ENCODE measurements at regions not wholly inside any gene's neighbourhood (a gene's known extent, or its start where the extent isn't known, plus 50 kb on each side); places are given as distances from the start of the nearest gene placed in this dataset.
A peak's percentile ranks its signal among the peaks of the same experiment; 100 is the strongest.

DNA sequence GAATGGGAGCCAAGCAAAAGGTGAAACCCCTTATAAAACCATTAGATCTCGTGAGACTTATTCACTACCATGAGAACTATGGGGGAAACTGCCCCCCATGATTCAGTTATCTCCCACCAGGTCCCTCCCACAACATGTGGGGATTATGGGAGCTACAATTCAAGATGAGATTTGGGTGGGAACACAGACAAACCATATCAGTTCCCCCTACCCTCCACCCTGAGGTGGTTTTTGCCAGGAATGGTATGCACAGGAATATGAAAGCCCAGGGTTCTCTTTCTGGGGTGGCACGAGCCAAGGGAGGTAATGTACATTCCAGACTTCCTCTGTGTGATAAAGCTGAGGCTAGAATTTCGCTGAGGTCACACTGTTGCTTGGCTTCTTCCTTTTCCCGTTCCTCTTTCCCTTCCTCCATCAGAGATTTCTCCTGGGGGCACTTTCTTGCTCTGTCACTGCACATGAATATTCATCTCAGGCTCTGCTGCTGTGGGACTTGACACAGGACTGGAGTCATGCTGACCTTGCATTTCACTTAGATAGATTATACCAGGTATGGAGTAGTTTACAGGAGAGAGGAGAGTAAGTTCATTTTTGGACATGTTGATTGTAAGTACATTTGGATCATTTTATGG, 347.0 kb upstream of the MTPN start:
- Histone ChIP-seq H4K91ac (replicated peaks; ENCODE audit: insufficient read length, low read length) (no peak overlapping the region), H4K5ac (ENCODE audit: insufficient read length, low read depth, low read length) (no peak overlapping the region), H2BK120ac (replicated peaks; ENCODE audit: low read depth, low read length) (no peak overlapping the region), H2BK5ac (ENCODE audit: low read depth, low read length) (no peak overlapping the region), H3K23ac (ENCODE audit: insufficient read length) (no peak overlapping the region), H3K9ac (replicated peaks in 1 of 4; ENCODE audit: extremely low read depth in 1 of 4, low read depth in 3 of 4, low read length in 3 of 4) (no peak overlapping the region), H3K27ac (ENCODE audit: low read depth, low read length) (no peak overlapping the region), H3K56ac (replicated peaks; ENCODE audit: insufficient read length, low read depth, low read length) (no peak overlapping the region), H4K20me1 (replicated peaks in 1 of 2; ENCODE audit: control insufficient read depth in 1 of 2, insufficient read depth in 2 of 2, low read length in 2 of 2) (peaks cover 0 to 1% of the 10 kb centered on the region in 2 experiments), H3K4me2 (ENCODE audit: insufficient read depth in 1 of 2, low read depth in 2 of 2, low read length in 2 of 2) (no peak overlapping the region), H3K4me3 (ENCODE audit: extremely low read depth in 1 of 4, insufficient read depth in 2 of 4, low read depth in 3 of 4, low read length in 4 of 4) (no peak overlapping the region), H3K79me2 (ENCODE audit: control insufficient read depth in 1 of 2, insufficient read depth in 2 of 2, low read length in 2 of 2) (no peaks in the 10 kb centered on the region), H3K4ac (replicated peaks; ENCODE audit: insufficient read length, low read depth, low read length) (no peak overlapping the region), H3K14ac (ENCODE audit: insufficient read length) (peak overlapping the region; percentile 23), H4K8ac (ENCODE audit: extremely low read depth, insufficient read depth, low read length) (no peak overlapping the region), H3K4me1 (replicated peaks in 1 of 4; ENCODE audit: control insufficient read depth in 3 of 4, insufficient read depth in 4 of 4, low read length in 3 of 4) (no peaks in the 10 kb centered on the region), H3K36me3 (ENCODE audit: control insufficient read depth in 2 of 4, insufficient read depth in 4 of 4, low read length in 3 of 4) (no peaks in the 10 kb centered on the region), H3K23me2 (ENCODE audit: low read depth, low read length) (no peaks in the 10 kb centered on the region), H2BK15ac (ENCODE audit: low read length) (no peak overlapping the region), H2BK20ac (ENCODE audit: low read length) (no peak overlapping the region), H2AFZ (ENCODE audit: low read length) (no peak overlapping the region), H3K9me3 (ENCODE audit: insufficient read depth in 2 of 2, low read depth in 1 of 2, low read length in 1 of 2) (no peaks in the 10 kb centered on the region), H3K79me1 (ENCODE audit: low read depth, low read length) (no peaks in the 10 kb centered on the region), H2BK12ac (ENCODE audit: low read depth, low read length) (no peak overlapping the region), H3K27me3 (replicated peaks in 1 of 4; ENCODE audit: control insufficient read depth in 3 of 4, extremely low read depth in 1 of 4, insufficient read depth in 3 of 4, low read length in 3 of 4) (no peaks in the 10 kb centered on the region), H2AK5ac (ENCODE audit: low read depth, low read length) (no peak overlapping the region), H3K18ac (ENCODE audit: extremely low read depth, low read length) (no peak overlapping the region)
- WGBS, 2 experiments (ENCODE audit: extremely low coverage in 1 of 2, insufficient coverage in 1 of 2, insufficient read length in 1 of 2, insufficient replicate concordance in 2 of 2, low coverage in 1 of 2, low lambda C conversion rate in 2 of 2, missing lambda C conversion rate in 1 of 2), result 87% methylated on average over 4 of the region's 4 CpGs; no CpG with 5 or more reads in 1 of the 2 experiments
- no peak for DNase-seq (ENCODE audit: low read depth in 1 of 2, low spot score in 2 of 2)
- ChIA-PET CTCF (ENCODE audit: partially characterized antibody) (no interaction called here), POLR2A (ENCODE audit: partially characterized antibody) (no interaction called here)
- TF ChIP-seq ZNF274 (IDR thresholded peaks at IDR 0.05; ENCODE audit: borderline replicate concordance, extremely low read depth, low read length) (no peak), SRF (IDR thresholded peaks at IDR 0.05; ENCODE audit: low read depth, low read length) (no peak), MAFK (IDR thresholded peaks at IDR 0.05; ENCODE audit: low read depth, low read length) (no peak)
- no peak for FAIRE-seq
